Skeletal muscle cell (primary cell): ENCODE measurements at regions not wholly inside any gene's neighbourhood (a gene's known extent, or its start where the extent isn't known, plus 50 kb on each side); places are given as distances from the start of the nearest gene placed in this dataset.
"Not testable (repeated sequence)": the region's sequence is repeated elsewhere in the genome, so short reads cannot be mapped to it uniquely, and the experiment has no call there.

Experiments
- DNase-seq: peaks from one replicate; pipeline ENCODE4 v3.0.0-alpha.2; 2010; ENCODE audit warnings: low read depth
- H3K4me3 ChIP-seq: 2 replicates; pipeline ENCODE4 v1.5.1; 2011; ENCODE audit warnings: low read depth, mild to moderate bottlenecking, control low read depth, low read length, moderate library complexity

GRCh38 chr2:44051593-44052347, 56.0 kb upstream of the LRPPRC start:
- no peak overlapping the region for H3K4me3 ChIP-seq
- no peak for DNase-seq

- DNase-seq: no peak
- no peak overlapping the region for H3K4me3 ChIP-seq
These were observed 56.8 kb upstream of the LRPPRC start for GRCh38 chr2:44052584-44052983.

GRCh38 chr2:44053052-44053451, 57.3 kb upstream of the LRPPRC start:
- no peak for DNase-seq
- H3K4me3 ChIP-seq: no peak overlapping the region

- H3K4me3 ChIP-seq: no peak overlapping the region
- DNase-seq: no peak
These were observed 57.7 kb upstream of the LRPPRC start for GRCh38 chr2:44053456-44053855.

- H3K4me3 ChIP-seq: no peak overlapping the region
- DNase-seq: no peak
These were observed 59.4 kb upstream of the LRPPRC start for GRCh38 chr2:44055229-44055628.

GRCh38 chr2:44055664-44056063, 59.9 kb upstream of the LRPPRC start:
- DNase-seq: no peak
- H3K4me3 ChIP-seq: no peak overlapping the region

- no peak for DNase-seq
- no peak overlapping the region for H3K4me3 ChIP-seq
These were observed 61.2 kb upstream of the LRPPRC start for GRCh38 chr2:44056947-44057346.

GRCh38 chr2:44060286-44060685, 64.5 kb upstream of the LRPPRC start:
- not testable (repeated sequence) for H3K4me3 ChIP-seq, DNase-seq

- DNase-seq: no peak
- H3K4me3 ChIP-seq: no peak overlapping the region
These were observed 65.2 kb upstream of the LRPPRC start for GRCh38 chr2:44060990-44061389.

- DNase-seq: no peak
- H3K4me3 ChIP-seq: no peak overlapping the region
These were observed 65.7 kb upstream of the LRPPRC start for GRCh38 chr2:44061469-44061868.

GRCh38 chr2:44061876-44062275, 66.1 kb upstream of the LRPPRC start:
- DNase-seq: no peak
- no peak overlapping the region for H3K4me3 ChIP-seq

GRCh38 chr2:44063033-44063432, 67.2 kb upstream of the LRPPRC start:
- no peak for DNase-seq
- no peak overlapping the region for H3K4me3 ChIP-seq

- H3K4me3 ChIP-seq, DNase-seq: not testable (repeated sequence)
These were observed 68.5 kb upstream of the LRPPRC start for GRCh38 chr2:44064281-44064680.

- DNase-seq: not testable (repeated sequence)
These were observed 71.4 kb upstream of the LRPPRC start for GRCh38 chr2:44067012-44067790.

GRCh38 chr2:44067791-44068181, 72.0 kb upstream of the LRPPRC start:
- H3K4me3 ChIP-seq, DNase-seq: not testable (repeated sequence)

More at GRCh38 chr2:44067012-44067790, 71.4 kb upstream of the LRPPRC start:
- H3K4me3 ChIP-seq: not testable (repeated sequence)

GRCh38 chr2:44071454-44072046, 75.8 kb upstream of the LRPPRC start:
- DNase-seq: no peak

GRCh38 chr2:44073667-44074066, 77.9 kb upstream of the LRPPRC start:
- DNase-seq, H3K4me3 ChIP-seq: not testable (repeated sequence)

More at GRCh38 chr2:44071454-44072046, 75.8 kb upstream of the LRPPRC start:
- H3K4me3 ChIP-seq: no peak overlapping the region

GRCh38 chr2:44074795-44075194, 79.0 kb upstream of the LRPPRC start:
- H3K4me3 ChIP-seq, DNase-seq: not testable (repeated sequence)

GRCh38 chr2:44075541-44075940, 79.8 kb upstream of the LRPPRC start:
- no peak overlapping the region for H3K4me3 ChIP-seq
- DNase-seq: peak; percentile 60

- H3K4me3 ChIP-seq: no peak overlapping the region
- DNase-seq: no peak
These were observed 82.2 kb upstream of the LRPPRC start for GRCh38 chr2:44077942-44078511.
